ENCODE measurements at regions not wholly inside any gene's neighbourhood (a gene's known extent, or its start where the extent isn't known, plus 50 kb on each side); places are given as distances from the start of the nearest gene placed in this dataset.

- TF ChIP-seq POLR2A (IDR thresholded peaks at IDR 0.05) (no peak), CTCF (IDR thresholded peaks at IDR 0.05) (no peak)
Observed at GRCh38 chr1:22359427-22359826, 92.2 kb upstream of the ZBTB40 start.
